H9 (cell line): ENCODE measurements at regions not wholly inside any gene's neighbourhood (a gene's known extent, or its start where the extent isn't known, plus 50 kb on each side); places are given as distances from the start of the nearest gene placed in this dataset.

Experiments used
- DNase-seq: peaks from one replicate; pipeline ENCODE4 v3.0.0-alpha.2; 2017
- H2AFZ ChIP-seq: one replicate; pipeline ENCODE4 v1.6.1; 2013; ENCODE audit warnings: mild to moderate bottlenecking, low read length, control low read depth, moderate library complexity
- H2AK5ac ChIP-seq: 2 replicates; pipeline ENCODE4 v1.6.1; 2013; ENCODE audit warnings: low read length, control low read depth, mixed read lengths; ENCODE audit not compliant: insufficient read length
- H2BK120ac ChIP-seq: one replicate; pipeline ENCODE4 v1.6.1; 2013; ENCODE audit warnings: low read depth, mild to moderate bottlenecking, low read length, control low read depth, inconsistent platforms; ENCODE audit not compliant: poor library complexity, severe bottlenecking
- H2BK12ac ChIP-seq: 2 replicates; pipeline ENCODE4 v1.6.1; 2013; ENCODE audit warnings: low read length, control low read depth, mixed read lengths, low read depth; ENCODE audit not compliant: insufficient read length
- H2BK15ac ChIP-seq: 2 replicates; pipeline ENCODE4 v1.6.1; 2013; ENCODE audit warnings: low read depth, low read length, control low read depth
- H2BK20ac ChIP-seq: one replicate; pipeline ENCODE4 v1.6.1; 2013; ENCODE audit warnings: low read depth, mild to moderate bottlenecking, low read length, control low read depth, inconsistent platforms; ENCODE audit not compliant: poor library complexity, severe bottlenecking
- H2BK5ac ChIP-seq: 2 replicates; pipeline ENCODE4 v1.6.1; 2013; ENCODE audit warnings: low read length, control low read depth, mixed read lengths; ENCODE audit not compliant: insufficient read length
- H3K14ac ChIP-seq: 2 replicates; pipeline ENCODE4 v1.6.1; 2013; ENCODE audit warnings: low read length, control low read depth; ENCODE audit not compliant: insufficient read depth
- H3K18ac ChIP-seq: 2 replicates; pipeline ENCODE4 v1.6.1; 2013; ENCODE audit warnings: low read depth, mild to moderate bottlenecking, mixed read lengths, low read length, control low read depth; ENCODE audit not compliant: insufficient read length
- H3K23ac ChIP-seq: 2 replicates; pipeline ENCODE4 v1.6.1; 2013; ENCODE audit warnings: low read length, control low read depth, mixed read lengths, low read depth; ENCODE audit not compliant: insufficient read length
- H3K23me2 ChIP-seq: 2 replicates; pipeline ENCODE4 v1.6.1; 2013; ENCODE audit warnings: low read depth, mild to moderate bottlenecking, mixed read lengths, low read length, control low read depth; ENCODE audit not compliant: insufficient read length, poor library complexity, severe bottlenecking
- H3K27ac ChIP-seq: 2 replicates; pipeline ENCODE4 v1.5.1; 2013; ENCODE audit warnings: low read length, control low read depth, mixed read lengths, low read depth; ENCODE audit not compliant: insufficient read length
- H3K27me3 ChIP-seq: 2 replicates; pipeline ENCODE4 v1.6.1; 2013; ENCODE audit warnings: low read length, control low read depth, inconsistent platforms; ENCODE audit not compliant: insufficient read depth
- H3K4ac ChIP-seq: 2 replicates; pipeline ENCODE4 v1.6.1; 2013; ENCODE audit warnings: low read depth, mild to moderate bottlenecking, control low read depth, inconsistent platforms, low read length, moderate library complexity
- H3K4me1 ChIP-seq: 2 replicates; pipeline ENCODE4 v1.6.1; 2013; ENCODE audit warnings: low read length, control low read depth, inconsistent platforms; ENCODE audit not compliant: insufficient read depth
- H3K4me2 ChIP-seq: 2 replicates; pipeline ENCODE4 v1.6.1; 2013; ENCODE audit warnings: low read length, control low read depth, mixed read lengths; ENCODE audit not compliant: insufficient read length, insufficient read depth
- H3K56ac ChIP-seq: 2 replicates; pipeline ENCODE4 v1.6.1; 2013; ENCODE audit warnings: low read depth, mild to moderate bottlenecking, mixed read lengths, low read length, control low read depth; ENCODE audit not compliant: insufficient read length
- H3K79me1 ChIP-seq: 2 replicates; pipeline ENCODE4 v1.6.1; 2013; ENCODE audit warnings: low read depth, mild to moderate bottlenecking, moderate library complexity, low read length, control low read depth, inconsistent platforms; ENCODE audit not compliant: insufficient read depth, poor library complexity, severe bottlenecking
- H3K79me2 ChIP-seq: 2 replicates; pipeline ENCODE4 v1.6.1; 2013; ENCODE audit warnings: low read length, control low read depth, inconsistent platforms; ENCODE audit not compliant: insufficient read depth
- H3K9ac ChIP-seq: 2 replicates; pipeline ENCODE4 v1.6.1; 2013; ENCODE audit warnings: low read length, control low read depth, mixed read lengths; ENCODE audit not compliant: insufficient read length; ENCODE audit errors: extremely low read depth
- H3K9me3 ChIP-seq: one replicate; pipeline ENCODE4 v1.6.1; 2013; ENCODE audit warnings: low read depth, low read length, inconsistent platforms; ENCODE audit not compliant: control insufficient read depth
- H3T11ph ChIP-seq: one replicate; pipeline ENCODE4 v1.6.1; 2013; ENCODE audit warnings: mild to moderate bottlenecking, low read length, control low read depth, inconsistent platforms
- H4K20me1 ChIP-seq: one replicate; pipeline ENCODE4 v1.6.1; 2013; ENCODE audit not compliant: control insufficient read depth, insufficient read length, insufficient read depth
- H4K5ac ChIP-seq: 2 replicates; pipeline ENCODE4 v1.6.1; 2013; ENCODE audit warnings: low read depth, mild to moderate bottlenecking, mixed read lengths, low read length, control low read depth; ENCODE audit not compliant: insufficient read length
- H4K8ac ChIP-seq: replicated peaks from 2 replicates; pipeline ENCODE4 v1.6.1; 2013; ENCODE audit warnings: low read length, control low read depth, mixed read lengths, low read depth; ENCODE audit not compliant: insufficient read length
- H4K91ac ChIP-seq: 2 replicates; pipeline ENCODE4 v1.6.1; 2013; ENCODE audit warnings: low read depth, mild to moderate bottlenecking, moderate library complexity, mixed read lengths, low read length, control low read depth; ENCODE audit not compliant: insufficient read length
- H3K27ac Mint-ChIP-seq, 3 experiments: 2 replicates in 2 of 3; 3 replicates in 1 of 3; pipeline ENCODE4 v1.8.0; 2020 to 2021; ENCODE audit warnings: mixed read lengths in 3 of 3, mild to moderate bottlenecking in 1 of 3, moderate library complexity in 1 of 3
- H3K27me3 Mint-ChIP-seq: 2 replicates; pipeline ENCODE4 v1.8.0; 2021; ENCODE audit warnings: low read depth, mild to moderate bottlenecking, moderate library complexity, mixed read lengths
- H3K36me3 Mint-ChIP-seq, 3 experiments: 2 replicates in 2 of 3; 3 replicates in 1 of 3; pipeline ENCODE4 v1.8.0; 2020 to 2021; ENCODE audit warnings: low read depth in 3 of 3, mixed read lengths in 3 of 3; ENCODE audit not compliant: insufficient read depth in 1 of 3
- H3K4me1 Mint-ChIP-seq, 2 experiments: 2 replicates each; pipeline ENCODE4 v1.8.0; 2020; ENCODE audit warnings: mixed read lengths in 2 of 2
- H3K4me3 Mint-ChIP-seq, 2 experiments: 2 replicates in 1 of 2; 3 replicates in 1 of 2; pipeline ENCODE4 v1.8.0; 2020 to 2021; ENCODE audit warnings: mild to moderate bottlenecking in 2 of 2, mixed read lengths in 2 of 2, moderate library complexity in 1 of 2
- H3K9me3 Mint-ChIP-seq, 2 experiments: 2 replicates in 1 of 2; 3 replicates in 1 of 2; pipeline ENCODE4 v1.8.0; 2020; ENCODE audit warnings: mild to moderate bottlenecking in 2 of 2, mixed read lengths in 2 of 2, moderate library complexity in 1 of 2
- WGBS: extraction: QIAGEN DNeasy Blood & Tissue Kit; methylation state at CpG from one replicate; pipeline ENCODE4 v1.1.7; 2013; ENCODE audit warnings: missing lambda C conversion rate, low lambda C conversion rate, mixed read lengths; ENCODE audit not compliant: insufficient read length; ENCODE audit errors: extremely low coverage; 5-methylcytosine and 5-hydroxymethylcytosine counted together
- TF ChIP-seq, protein P1 (sequence below): fragments of 200-600 bp; sonication (generic); conservative IDR thresholded peaks from 3 replicates; pipeline ENCODE4 v1.8.0; 2021; ENCODE audit warnings: antibody characterized with exemption, mild to moderate bottlenecking

GRCh38 chr4:3828546-3828945 lies 62.4 kb downstream of the ADRA2C start:
- no peak overlapping the region for H4K91ac ChIP-seq
- H4K20me1 ChIP-seq = no peaks in the 10 kb centered on the region
- peaks cover 6% of the 10 kb centered on the region; the same call in 1 of the 2 replicates for H3K4me1 ChIP-seq
- H2AK5ac ChIP-seq = no peak overlapping the region
- WGBS = no CpG with 5 or more reads among the region's 9 CpGs
- H3K56ac ChIP-seq = no peak overlapping the region
- H3K18ac ChIP-seq = no peak overlapping the region
- no peaks in the 10 kb centered on the region for H3K79me2 ChIP-seq
- no peaks in the 10 kb centered on the region for H3K27me3 ChIP-seq
- no peaks in the 10 kb centered on the region for H3K9me3 ChIP-seq
- no peaks in the 10 kb centered on the region for H3K79me1 ChIP-seq
- Mint-ChIP-seq H3K4me3 (no peak overlapping the region), H3K36me3 (peaks cover 0 to 1% (median 0%) of the 10 kb centered on the region in 3 experiments; a peak in 2 of 7 replicates), H3K27ac (no peak overlapping the region), H3K9me3 (no peaks in the 10 kb centered on the region; a peak in 1 of 5 replicates), H3K27me3 (peaks cover 20% of the 10 kb centered on the region), H3K4me1 (peaks cover 19 to 38% of the 10 kb centered on the region in 2 experiments)
- H3K9ac ChIP-seq = no peak overlapping the region
- H3K23ac ChIP-seq = no peak overlapping the region
- H3T11ph ChIP-seq = no peak overlapping the region
- no peak overlapping the region for H2BK120ac ChIP-seq
- H4K5ac ChIP-seq = no peak overlapping the region
- no peak overlapping the region for H3K27ac ChIP-seq
- no peak overlapping the region for H3K4ac ChIP-seq
- no peak overlapping the region for H2BK15ac ChIP-seq
- no peak overlapping the region for H2BK20ac ChIP-seq
- no peak overlapping the region for H3K14ac ChIP-seq
- no peaks in the 10 kb centered on the region for H3K23me2 ChIP-seq
- no peak overlapping the region for H3K4me2 ChIP-seq
- no peak overlapping the region for H4K8ac ChIP-seq
- TF ChIP-seq, protein P1, sequence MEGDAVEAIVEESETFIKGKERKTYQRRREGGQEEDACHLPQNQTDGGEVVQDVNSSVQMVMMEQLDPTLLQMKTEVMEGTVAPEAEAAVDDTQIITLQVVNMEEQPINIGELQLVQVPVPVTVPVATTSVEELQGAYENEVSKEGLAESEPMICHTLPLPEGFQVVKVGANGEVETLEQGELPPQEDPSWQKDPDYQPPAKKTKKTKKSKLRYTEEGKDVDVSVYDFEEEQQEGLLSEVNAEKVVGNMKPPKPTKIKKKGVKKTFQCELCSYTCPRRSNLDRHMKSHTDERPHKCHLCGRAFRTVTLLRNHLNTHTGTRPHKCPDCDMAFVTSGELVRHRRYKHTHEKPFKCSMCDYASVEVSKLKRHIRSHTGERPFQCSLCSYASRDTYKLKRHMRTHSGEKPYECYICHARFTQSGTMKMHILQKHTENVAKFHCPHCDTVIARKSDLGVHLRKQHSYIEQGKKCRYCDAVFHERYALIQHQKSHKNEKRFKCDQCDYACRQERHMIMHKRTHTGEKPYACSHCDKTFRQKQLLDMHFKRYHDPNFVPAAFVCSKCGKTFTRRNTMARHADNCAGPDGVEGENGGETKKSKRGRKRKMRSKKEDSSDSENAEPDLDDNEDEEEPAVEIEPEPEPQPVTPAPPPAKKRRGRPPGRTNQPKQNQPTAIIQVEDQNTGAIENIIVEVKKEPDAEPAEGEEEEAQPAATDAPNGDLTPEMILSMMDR = no peak
- DNase-seq = no peak
- H2BK12ac ChIP-seq = no peak overlapping the region
- no peak overlapping the region for H2BK5ac ChIP-seq
- no peak overlapping the region for H2AFZ ChIP-seq
